ENCODE measurements at regions not wholly inside any gene's neighbourhood (a gene's known extent, or its start where the extent isn't known, plus 50 kb on each side); places are given as distances from the start of the nearest gene placed in this dataset.

GRCh38 chr3:18724456-18724855, 299.3 kb upstream of the SATB1 start (continued):
- TF ChIP-seq CHD7 (IDR thresholded peaks at IDR 0.05; ENCODE audit: insufficient replicate concordance, low read length) = no peak

Measured in H1 (cell line).